GM19455 (cell line): ENCODE measurements at regions not wholly inside any gene's neighbourhood (a gene's known extent, or its start where the extent isn't known, plus 50 kb on each side); places are given as distances from the start of the nearest gene placed in this dataset.

Experiments used
- ATAC-seq: cut with Tn5 transposase; IDR thresholded peaks from one replicate; pipeline ENCODE4 v1.9.1; 2021; ENCODE audit not compliant: unreplicated experiment

DNA sequence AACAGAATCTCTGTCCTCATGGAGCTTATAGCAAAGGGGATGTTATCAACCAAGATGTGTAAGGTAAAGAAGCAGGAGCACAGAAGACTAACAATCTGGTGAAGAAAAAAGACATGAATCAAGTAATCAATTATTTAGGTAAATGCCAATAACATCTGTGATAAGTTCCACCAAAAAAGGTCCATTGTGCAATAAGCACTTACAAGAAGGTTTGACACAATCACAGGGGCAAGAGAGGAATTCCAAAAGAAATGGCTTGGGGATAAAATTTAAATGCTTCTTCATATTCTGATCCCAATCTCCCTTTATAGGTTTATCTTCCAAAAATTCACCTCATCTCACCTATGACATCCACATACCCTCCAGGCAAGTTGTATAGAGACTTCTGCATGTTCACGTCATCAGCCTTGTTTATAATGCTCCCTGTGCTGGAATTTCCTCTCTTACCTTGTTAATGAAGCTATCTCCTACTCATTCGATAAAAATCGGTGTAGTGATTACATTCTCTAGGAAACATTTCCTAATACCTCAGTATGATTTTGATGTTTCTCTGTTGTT, 53.6 kb upstream of the DPT start:
- no peak for ATAC-seq

DNA sequence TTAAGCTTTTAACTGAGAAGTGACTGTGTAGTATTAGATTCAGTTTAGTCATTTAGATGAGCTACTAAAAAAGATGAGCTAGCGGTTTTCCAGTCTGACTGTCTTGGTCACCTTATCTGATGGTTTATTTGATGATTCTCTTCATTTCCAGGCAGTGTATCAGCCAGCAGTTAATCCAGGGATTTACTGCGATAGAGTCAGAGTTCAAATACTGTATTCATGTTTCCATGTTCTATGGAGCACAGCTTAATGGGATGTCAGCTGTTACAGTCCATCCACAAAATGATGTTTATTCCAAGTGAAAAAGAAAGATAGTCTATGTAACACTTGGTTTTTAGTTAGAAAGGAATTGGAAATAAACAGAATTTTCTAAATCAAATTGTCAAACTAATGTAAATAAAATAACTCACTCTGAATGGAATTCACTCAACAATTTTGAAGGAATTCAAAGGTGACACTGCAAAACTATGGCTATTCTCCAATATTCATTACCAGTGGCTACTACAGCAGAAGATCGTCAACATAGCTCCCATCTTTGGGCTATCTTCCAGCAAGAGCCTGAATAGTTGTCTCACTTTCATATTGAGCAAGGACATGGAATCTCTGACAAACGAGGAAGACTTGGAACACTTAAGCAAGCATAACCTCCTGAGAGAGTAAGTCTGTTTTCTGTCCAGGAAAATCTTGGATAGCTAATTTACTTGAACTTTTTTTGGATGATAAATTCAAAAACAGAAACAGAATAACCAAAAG, 54.6 kb upstream of the DPT start:
- no peak for ATAC-seq

DNA sequence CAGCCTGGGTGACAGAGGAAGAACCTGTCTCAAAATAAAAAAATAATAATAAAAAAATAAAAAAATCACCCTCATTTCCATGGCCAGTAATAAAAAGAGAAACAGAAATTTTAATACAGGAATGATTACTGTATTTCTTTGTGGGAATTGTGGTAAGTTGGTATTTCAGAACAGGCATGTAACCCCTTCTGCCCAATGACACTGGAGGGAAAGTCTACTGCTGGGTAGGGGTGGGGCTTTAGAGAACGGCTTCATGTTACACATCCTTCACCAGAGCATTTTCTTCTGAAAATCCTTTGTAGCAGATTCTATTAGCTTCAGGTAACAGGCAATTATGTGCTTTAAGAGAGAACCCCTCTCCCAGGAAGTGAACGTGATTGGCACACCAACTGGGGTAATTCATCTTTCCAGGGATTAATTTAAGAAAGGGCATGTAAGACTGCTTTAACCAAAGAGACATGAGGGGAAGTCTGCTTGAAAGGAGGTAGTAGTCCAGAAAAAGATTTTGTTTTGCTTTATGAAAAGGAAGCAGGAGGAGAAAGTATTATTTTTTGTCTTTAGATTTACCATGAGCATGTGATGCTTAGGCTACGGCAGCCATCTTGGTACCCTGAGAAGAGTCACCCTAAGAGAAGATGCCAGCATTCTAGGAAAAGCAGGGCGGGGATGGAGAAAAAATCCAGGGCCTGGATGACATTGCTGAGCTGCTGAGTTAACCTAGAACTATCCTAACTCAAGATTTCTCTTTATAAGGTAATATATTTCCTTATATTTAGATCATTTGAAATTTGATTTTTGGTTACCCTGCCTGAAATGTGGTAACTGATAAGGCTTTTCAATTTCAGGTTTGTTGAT, 57.7 kb upstream of the DPT start:
- no peak for ATAC-seq

DNA sequence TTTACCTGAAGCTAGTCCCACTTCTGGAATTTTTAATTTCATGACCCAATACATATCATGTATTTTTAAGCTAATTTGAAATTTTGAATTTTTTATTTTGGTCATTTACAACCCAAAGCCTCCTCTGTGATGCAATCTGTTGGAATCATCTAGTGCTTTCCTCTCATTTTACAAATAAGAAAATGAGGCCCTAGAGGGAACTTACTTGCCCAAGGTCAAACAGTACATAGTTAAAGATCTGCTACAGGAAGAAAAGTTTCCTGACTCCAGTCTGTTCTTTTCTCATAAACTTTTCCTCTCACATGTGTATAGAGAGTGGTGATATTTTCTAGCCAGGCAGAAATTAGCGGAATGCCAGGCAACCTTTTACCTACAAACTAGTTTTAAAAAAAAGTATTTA, 59.3 kb upstream of the DPT start:
- ATAC-seq, result no peak

DNA sequence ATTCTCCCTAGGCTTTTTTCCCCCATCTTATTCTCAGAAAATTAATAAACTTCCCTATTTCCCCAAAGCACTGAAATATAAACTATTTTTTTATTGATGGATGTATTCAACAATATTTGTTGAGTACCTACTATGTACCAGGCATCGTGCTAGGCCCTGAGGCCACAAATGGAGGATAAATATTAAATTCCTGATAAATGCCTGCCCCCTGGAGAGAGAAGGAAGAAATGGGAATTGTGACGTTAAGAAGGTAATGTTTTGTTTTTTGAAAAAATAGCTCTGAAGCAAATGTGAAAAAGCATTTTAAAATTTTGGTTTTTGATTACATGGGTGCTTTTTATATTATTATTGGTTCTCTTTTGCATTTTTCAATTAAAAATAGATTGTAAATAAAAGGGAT, 60.5 kb upstream of the DPT start:
- no peak for ATAC-seq

DNA sequence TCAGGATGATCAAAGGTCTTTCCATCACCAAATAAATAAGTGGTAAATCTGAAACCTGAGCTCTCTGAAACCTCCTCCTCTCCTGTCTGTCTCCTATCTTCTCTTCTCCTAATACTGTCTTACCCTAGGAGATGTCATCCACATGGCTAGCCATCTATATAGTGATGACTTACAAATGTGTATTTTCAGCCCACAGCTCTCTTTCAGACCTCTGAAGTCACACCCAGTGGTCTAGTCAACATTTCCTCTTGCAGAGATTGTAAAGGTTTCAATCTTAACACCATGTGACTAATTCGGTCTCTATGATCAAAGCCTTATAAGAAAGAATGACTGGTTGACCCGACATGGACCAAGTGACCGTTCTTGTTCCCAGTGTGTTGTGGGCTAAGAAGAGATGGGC, 63.1 kb upstream of the DPT start:
- no peak for ATAC-seq

DNA sequence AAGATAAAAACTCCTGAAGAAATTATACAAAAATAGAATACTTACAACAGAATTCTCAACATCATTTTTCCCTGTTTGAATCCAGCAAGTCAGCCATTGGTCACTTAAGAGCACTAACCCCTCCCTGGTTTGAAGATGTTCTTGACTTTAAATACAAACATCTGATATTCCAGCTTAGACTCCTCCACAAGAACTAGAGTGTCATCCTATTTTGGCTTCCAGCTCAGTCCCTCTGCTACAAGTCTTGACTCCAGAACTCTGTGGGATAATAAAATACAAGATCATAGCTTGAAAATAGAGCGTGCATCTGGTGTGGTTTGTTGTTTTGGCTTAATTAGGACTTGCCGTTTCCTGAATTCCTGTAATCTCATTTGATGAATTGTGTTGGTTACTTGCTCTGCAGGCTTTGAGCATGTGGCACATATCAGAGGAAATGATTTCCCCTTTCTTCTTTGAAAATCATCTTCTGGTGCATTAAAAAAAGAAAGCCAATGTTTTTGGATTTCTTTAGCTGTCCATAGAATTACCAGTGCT, 63.7 kb upstream of the DPT start:
- no peak for ATAC-seq

DNA sequence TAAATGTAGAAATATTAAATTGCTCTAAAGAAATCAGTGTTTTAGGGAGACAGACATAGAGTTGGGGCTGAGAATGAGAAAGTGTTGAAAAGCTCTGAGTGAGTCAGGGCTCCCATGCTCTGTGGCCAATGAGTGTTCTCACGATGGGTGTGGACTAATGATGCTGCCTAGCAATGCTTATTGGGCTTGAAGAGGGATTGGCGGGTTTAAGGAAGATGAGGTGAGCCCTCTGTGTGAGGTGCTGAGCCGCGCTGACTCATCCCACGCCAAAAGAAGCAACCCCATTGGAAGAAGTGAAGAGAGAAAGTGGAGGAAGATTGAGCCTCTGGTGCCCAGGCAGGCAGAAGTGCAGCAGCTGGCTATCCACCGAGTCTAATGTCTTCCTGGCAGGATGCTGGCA, 65.1 kb upstream of the DPT start:
- ATAC-seq, result no peak

DNA sequence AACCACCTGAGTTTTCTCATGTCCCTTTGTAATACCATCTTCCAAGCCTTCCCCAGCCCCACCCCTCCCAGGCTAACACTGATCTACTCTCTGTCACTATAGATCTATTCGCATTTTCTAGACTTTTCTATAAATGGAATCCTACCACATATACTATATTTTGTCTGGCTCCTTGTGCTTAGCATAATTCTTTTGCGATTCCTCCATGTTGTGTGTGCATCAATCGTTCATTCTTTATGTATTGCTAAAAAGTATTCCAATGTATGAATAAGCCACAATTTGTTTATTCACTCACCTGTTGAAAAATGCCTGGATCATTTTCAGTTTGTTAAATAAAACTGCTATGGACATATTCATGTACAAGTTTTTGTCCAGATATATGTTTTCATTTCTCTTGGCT, 66.7 kb upstream of the DPT start:
- ATAC-seq, result no peak

DNA sequence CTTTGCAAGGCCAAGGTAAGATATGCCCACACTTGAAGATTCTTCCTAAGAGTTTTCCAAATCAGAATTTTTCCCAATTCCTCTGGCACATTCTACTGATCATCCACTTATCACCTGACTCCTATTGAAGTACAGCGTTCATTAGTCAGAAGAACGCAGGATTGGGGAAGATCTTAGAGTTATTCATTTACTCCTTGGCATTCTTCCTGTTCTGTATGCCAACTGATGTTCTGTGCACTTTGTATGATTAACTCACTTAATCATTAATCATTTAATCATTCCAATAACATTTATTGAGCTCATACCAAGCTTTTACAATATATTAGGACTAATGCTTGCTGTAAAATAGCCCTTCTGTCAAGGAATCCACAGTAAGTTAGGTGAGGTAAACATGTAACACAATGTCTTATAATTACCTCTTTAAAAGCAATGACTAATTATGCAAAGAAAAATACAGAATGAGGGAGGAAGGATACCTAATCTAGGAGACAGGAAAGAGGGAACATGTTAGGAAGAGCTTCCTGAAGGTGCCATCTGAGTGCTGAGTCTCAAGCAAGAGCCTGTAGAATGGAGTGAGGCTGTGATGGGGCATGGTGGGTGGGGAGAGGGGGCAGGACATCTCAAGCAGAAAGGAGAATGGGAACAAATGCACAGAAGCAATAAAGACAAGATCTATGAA, 71.1 kb upstream of the DPT start:
- ATAC-seq, result no peak

DNA sequence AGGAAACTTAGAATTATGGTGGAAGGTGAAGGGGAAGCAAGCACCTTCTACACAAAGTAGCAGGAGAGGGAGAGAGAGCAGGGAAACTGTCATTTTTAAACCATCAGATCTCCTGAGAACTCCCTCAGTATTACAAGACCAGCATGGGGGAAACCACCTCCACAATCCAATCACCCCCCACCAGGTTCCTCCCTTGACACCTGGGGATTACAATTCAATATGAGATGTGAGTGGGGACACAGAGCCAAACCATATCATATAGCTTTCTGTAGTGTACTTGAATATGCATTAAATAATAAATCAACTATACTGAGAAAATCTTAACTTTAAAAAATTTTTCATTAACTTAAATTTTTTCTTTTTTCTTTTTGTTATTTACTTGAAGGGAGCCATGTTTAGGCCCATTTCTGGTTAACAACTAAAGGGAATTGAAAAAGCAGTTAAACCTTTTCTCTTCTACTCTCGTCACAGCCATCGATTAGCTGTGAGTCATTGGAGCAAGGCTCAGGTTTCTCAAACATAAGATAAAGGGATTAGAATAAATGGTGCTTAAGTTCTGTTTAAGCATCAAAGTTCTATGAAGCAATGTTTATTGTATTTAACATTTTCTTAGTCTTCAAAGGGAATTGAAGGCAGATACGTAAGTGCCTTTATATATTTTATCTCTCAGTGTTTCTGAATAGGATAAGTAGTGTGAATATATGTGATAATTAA, 72.2 kb upstream of the DPT start:
- ATAC-seq, result no peak

DNA sequence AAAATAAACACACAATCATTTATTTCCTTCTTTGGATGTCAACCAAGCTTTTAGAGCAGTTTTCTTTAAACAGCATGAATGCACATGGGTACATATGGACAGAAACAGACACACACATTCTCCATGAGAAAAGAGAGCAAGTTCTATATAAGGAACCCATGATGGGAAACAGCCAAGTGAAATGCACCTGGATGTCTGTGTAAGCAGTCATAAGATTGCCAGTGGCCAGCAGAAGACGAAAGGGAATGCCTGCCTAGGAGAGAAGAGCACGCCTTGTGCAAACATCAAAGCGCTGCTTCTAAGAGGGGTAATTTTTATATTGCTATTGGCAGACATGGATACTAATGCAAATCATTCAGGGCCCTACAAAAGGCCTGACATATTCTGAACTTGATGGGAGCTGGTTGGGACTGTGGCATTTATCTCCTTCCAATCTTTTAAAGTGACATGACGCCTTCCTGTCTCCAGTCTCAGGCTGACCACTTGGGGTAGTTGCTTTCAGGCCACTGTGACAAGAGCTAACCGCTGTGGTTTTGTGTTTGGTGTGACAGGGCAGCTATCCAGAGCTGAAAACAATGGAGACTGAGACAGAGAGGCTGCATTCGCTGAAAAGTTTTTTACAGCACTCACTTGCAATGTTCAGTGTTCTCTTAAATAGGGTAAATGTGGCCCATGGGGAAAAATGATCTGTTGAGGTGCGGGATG, 75.0 kb upstream of the DPT start:
- ATAC-seq, result no peak

DNA sequence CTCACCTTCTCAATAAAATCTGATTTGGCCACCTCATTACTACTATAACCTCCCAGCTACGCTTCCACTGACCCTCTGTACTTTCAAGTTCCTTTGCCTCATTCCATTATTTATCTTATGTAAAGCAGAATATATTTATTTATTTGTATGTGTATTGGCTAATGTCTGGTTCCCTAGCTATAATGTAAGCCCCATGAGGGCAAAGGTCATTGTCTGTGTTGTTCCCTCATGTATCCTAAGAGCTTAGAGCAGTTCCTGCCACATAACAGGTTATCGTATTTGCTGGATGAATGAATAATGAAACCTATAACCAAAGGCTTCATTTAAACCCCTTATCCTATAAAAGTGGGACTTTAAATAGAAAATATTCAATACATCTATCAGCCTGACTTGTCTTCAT, 77.9 kb upstream of the DPT start:
- no peak for ATAC-seq

DNA sequence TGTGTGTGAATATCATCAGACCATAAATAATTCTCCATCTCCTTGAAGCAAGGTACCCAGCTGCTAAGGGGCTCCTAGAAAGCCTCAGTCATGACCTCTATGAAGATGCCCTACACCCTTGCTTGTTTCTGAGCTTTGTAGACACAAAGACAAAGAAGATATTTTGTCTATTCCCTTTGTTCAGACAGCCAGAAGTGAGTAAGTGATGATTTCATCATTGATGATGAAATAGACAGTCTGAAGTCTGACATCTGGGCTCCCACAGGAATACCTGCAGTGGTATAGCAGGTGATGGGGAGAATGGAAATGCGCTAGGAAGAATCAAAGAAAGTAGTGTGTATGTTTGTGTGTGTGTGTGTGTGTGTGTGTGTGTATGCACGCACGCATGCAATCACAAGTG, 82.2 kb upstream of the DPT start:
- ATAC-seq, result no peak

DNA sequence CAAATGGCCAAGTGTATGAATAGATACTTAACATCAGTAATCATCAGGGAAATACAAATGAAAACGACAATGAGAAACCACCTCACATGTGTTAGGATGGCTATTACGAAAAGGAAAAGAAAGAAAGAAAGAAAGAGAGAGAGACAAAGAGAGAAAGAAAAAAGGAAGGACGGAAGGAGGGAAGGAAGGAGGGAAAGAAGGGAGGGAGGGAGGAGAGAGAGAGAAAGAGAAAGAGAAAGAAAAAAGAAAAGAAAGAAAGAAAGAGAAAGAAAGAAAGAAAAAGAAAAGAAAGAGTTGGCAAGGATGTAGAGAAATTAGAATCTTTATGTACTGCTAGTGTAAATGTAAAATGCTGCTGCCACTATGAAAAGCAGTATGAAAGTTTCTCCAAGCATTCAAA, 90.7 kb upstream of the DPT start:
- no peak for ATAC-seq

DNA sequence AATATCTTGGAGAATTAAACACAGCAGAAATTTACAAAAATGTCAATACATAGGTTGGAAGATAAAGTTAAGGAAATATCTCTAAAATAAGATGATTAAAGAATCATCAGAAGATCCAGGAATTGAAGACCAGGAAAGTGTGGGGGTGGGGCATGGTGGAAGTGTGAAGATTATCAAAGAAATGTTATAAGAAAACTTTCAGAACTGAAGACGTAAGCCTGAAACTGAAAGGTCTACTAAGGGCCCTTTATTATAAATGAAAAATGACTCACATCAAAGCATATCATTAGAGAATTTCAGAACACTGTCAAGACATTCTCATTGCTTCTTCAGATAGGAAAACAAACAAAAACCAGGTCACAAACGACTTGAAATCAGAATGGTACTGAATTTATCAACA, 92.4 kb upstream of the DPT start:
- ATAC-seq, result no peak

DNA sequence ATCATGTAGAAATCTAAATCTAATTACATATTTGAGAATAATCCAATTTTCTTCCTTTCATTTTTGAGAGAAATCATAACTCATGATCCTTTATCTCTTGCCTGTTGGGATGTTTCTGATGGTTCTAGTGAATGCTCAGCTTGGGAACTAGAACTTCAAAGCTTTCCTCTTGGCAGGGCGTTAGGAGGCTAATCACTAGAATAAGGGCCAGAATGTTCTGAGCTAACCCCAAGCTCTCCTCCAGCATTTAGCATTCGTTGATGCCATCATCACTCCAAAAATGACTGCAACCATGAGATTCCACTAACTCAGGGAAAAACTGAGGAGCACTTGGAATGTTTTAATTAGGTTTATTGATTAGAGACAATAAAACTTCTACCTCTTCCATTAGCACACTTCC, 93.9 kb upstream of the DPT start:
- ATAC-seq, result no peak

DNA sequence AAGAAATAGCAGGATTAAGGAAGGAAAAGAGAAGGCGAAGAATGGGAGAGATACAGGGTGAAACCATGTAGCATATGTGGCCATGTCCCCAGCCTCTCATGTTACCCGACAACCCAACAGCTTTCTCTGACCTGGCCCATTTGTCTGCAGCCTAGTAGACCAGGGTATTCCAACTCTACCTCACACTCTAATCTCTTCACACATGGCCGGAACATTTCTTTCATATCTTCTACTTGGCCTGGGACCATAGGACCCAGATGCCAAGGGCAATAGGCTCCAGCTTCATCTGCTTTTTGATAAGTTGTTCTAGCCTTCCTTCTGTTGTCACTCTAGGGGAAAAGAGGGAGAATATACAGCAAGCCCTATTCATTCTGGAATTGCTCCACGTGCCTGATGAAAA, 95.0 kb upstream of the DPT start:
- ATAC-seq, result no peak

DNA sequence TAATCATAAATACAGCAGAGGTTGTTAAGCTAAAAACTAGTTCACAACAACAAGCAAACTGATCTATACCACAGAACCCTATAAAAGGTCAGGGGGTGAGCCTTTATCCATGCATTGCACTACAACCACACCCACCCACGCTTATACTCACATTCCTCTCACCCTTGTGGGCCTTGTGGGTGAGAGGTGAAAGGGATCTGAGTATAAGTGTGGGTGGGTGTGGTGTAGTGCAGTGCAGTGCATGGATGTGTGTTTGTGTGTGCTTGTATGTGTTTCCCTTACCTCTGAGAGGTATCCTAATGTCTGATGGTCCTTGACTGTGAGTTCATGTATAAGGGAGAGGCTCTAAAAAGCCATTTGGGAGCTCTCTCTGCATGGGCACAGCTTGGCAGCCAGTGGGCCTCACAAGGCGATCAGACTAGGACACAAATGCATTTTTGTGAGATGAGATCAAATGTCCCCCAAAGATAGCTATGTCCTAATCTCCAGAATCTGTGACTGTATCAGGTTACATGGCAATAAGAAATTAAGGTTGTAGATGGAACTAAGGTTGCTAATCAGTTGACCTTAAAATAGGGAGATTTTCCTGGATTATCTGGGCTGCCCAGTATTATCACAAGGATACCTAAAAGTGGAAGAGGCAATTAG, 95.5 kb upstream of the DPT start:
- ATAC-seq, result no peak

DNA sequence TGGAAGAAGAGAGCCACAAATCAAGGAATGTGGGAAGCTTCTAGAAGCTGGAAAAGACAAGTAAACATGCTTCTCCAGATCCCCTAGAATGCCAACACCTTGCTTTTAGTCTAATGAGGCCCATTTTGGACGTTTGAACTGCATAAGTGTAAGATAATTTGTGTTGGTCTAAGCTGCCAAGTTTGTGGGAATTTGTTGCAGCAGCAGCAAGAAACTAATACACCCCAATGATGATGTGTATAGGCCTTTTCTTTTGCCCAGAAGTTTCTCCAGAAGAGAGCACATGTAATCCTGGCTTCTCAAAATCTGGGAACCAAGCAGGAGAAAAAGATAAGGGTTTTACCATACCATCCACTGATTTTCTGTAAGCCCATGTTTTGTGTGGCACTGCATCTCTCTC, 96.1 kb upstream of the DPT start:
- no peak for ATAC-seq
